ENCODE measurements at regions not wholly inside any gene's neighbourhood (a gene's known extent, or its start where the extent isn't known, plus 50 kb on each side); places are given as distances from the start of the nearest gene placed in this dataset.

- TF ChIP-seq POLR2A (IDR thresholded peaks at IDR 0.05) (no peak), CTCF (IDR thresholded peaks at IDR 0.05) (no peak)
Observed at GRCh38 chr10:128932071-128932820, 534.8 kb upstream of the MGMT start.
